Adipocyte (in vitro differentiated cells): ENCODE measurements at regions not wholly inside any gene's neighbourhood (a gene's known extent, or its start where the extent isn't known, plus 50 kb on each side); places are given as distances from the start of the nearest gene placed in this dataset.
"Not testable (repeated sequence)": the region's sequence is repeated elsewhere in the genome, so short reads cannot be mapped to it uniquely, and the experiment has no call there.

ENCODE experiments used
- DNase-seq: peaks from one replicate; pipeline ENCODE4 v3.0.0-alpha.2; 2015; ENCODE audit warnings: low read depth
- H3K27me3 ChIP-seq: replicated peaks from 2 replicates; pipeline ENCODE4 v1.7.0; 2013; ENCODE audit warnings: mild to moderate bottlenecking, low read length, moderate library complexity; ENCODE audit not compliant: control insufficient read depth, insufficient read depth
- H3K36me3 ChIP-seq: 2 replicates; pipeline ENCODE4 v1.7.0; 2013; ENCODE audit warnings: low read length, mild to moderate bottlenecking, moderate library complexity; ENCODE audit not compliant: control insufficient read depth, insufficient read depth, severe bottlenecking
- H3K4me1 ChIP-seq: 2 replicates; pipeline ENCODE4 v1.7.0; 2013; ENCODE audit warnings: mild to moderate bottlenecking, low read length, moderate library complexity; ENCODE audit not compliant: control insufficient read depth, insufficient read depth
- H3K4me3 ChIP-seq: 2 replicates; pipeline ENCODE4 v1.7.0; 2013; ENCODE audit warnings: mild to moderate bottlenecking, low read length, moderate library complexity
- H3K9ac ChIP-seq: 2 replicates; pipeline ENCODE4 v1.7.0; 2013; ENCODE audit warnings: mild to moderate bottlenecking, low read length, moderate library complexity
- H3K9me3 ChIP-seq: 2 replicates; pipeline ENCODE4 v1.7.0; 2013; ENCODE audit warnings: mild to moderate bottlenecking, low read length, moderate library complexity; ENCODE audit not compliant: control insufficient read depth

GRCh38 chr1:222385262-222385661, 162.6 kb downstream of the HHIPL2 start:
- no peaks in the 10 kb centered on the region for H3K27me3 ChIP-seq
- DNase-seq: no peak
- no peaks in the 10 kb centered on the region for H3K4me1 ChIP-seq
- no peaks in the 10 kb centered on the region for H3K36me3 ChIP-seq
- no peaks in the 10 kb centered on the region for H3K9me3 ChIP-seq
- no peak overlapping the region for H3K4me3 ChIP-seq
- no peak overlapping the region for H3K9ac ChIP-seq

GRCh38 chr1:222384531-222384930, 163.4 kb downstream of the HHIPL2 start:
- no peak overlapping the region for H3K9ac ChIP-seq
- H3K36me3 ChIP-seq: no peaks in the 10 kb centered on the region
- no peaks in the 10 kb centered on the region for H3K9me3 ChIP-seq
- no peaks in the 10 kb centered on the region for H3K27me3 ChIP-seq
- no peak overlapping the region for H3K4me3 ChIP-seq
- DNase-seq: no peak
- no peaks in the 10 kb centered on the region for H3K4me1 ChIP-seq

- Histone ChIP-seq H3K9ac (no peak overlapping the region), H3K4me1 (no peaks in the 10 kb centered on the region), H3K9me3 (no peaks in the 10 kb centered on the region), H3K27me3 (no peaks in the 10 kb centered on the region), H3K4me3 (no peak overlapping the region), H3K36me3 (no peaks in the 10 kb centered on the region)
- DNase-seq: no peak
Measured at GRCh38 chr1:222382171-222382570, 165.7 kb downstream of the HHIPL2 start.

- no peak overlapping the region for H3K9ac ChIP-seq
- no peaks in the 10 kb centered on the region for H3K4me1 ChIP-seq
- H3K4me3 ChIP-seq: no peak overlapping the region
- no peaks in the 10 kb centered on the region for H3K36me3 ChIP-seq
- no peaks in the 10 kb centered on the region for H3K27me3 ChIP-seq
- DNase-seq: no peak
- no peaks in the 10 kb centered on the region for H3K9me3 ChIP-seq
Measured at GRCh38 chr1:222377428-222378088, 170.3 kb downstream of the HHIPL2 start.

- DNase-seq, H3K9ac ChIP-seq, H3K4me3 ChIP-seq, H3K9me3 ChIP-seq, H3K27me3 ChIP-seq, H3K4me1 ChIP-seq, H3K36me3 ChIP-seq: not testable (repeated sequence)
Measured at GRCh38 chr1:222376791-222377190, 171.1 kb downstream of the HHIPL2 start.

- no peak overlapping the region for H3K9ac ChIP-seq
- H3K9me3 ChIP-seq: no peaks in the 10 kb centered on the region
- H3K4me1 ChIP-seq: peaks cover 13% of the 10 kb centered on the region
- H3K36me3 ChIP-seq: no peaks in the 10 kb centered on the region
- no peaks in the 10 kb centered on the region for H3K27me3 ChIP-seq
- no peak overlapping the region for H3K4me3 ChIP-seq
- peak; percentile 11 for DNase-seq
Measured at GRCh38 chr1:222375701-222376100, 172.2 kb downstream of the HHIPL2 start.

GRCh38 chr1:222373831-222374602, 173.9 kb downstream of the HHIPL2 start:
- no peaks in the 10 kb centered on the region for H3K36me3 ChIP-seq
- H3K9me3 ChIP-seq: no peaks in the 10 kb centered on the region
- H3K27me3 ChIP-seq: no peaks in the 10 kb centered on the region
- H3K4me1 ChIP-seq: peaks cover 17% of the 10 kb centered on the region
- H3K4me3 ChIP-seq: no peak overlapping the region
- no peak overlapping the region for H3K9ac ChIP-seq
- no peak for DNase-seq

- Histone ChIP-seq H3K36me3 (no peaks in the 10 kb centered on the region), H3K4me3 (no peak overlapping the region)
- no peak for DNase-seq
Measured at GRCh38 chr1:222373216-222373615, 174.7 kb downstream of the HHIPL2 start.

GRCh38 chr1:222372221-222372620, 175.7 kb downstream of the HHIPL2 start:
- DNase-seq: peak; percentile 31
- peaks cover 17% of the 10 kb centered on the region for H3K4me1 ChIP-seq
- H3K27me3 ChIP-seq: no peaks in the 10 kb centered on the region
- H3K9me3 ChIP-seq: no peaks in the 10 kb centered on the region
- H3K9ac ChIP-seq: no peak overlapping the region
- H3K36me3 ChIP-seq: no peaks in the 10 kb centered on the region
- H3K4me3 ChIP-seq: no peak overlapping the region

More at GRCh38 chr1:222373216-222373615, 174.7 kb downstream of the HHIPL2 start:
- no peak overlapping the region for H3K9ac ChIP-seq
- H3K27me3 ChIP-seq: no peaks in the 10 kb centered on the region
- no peaks in the 10 kb centered on the region for H3K9me3 ChIP-seq
- peaks cover 17% of the 10 kb centered on the region for H3K4me1 ChIP-seq

- no peaks in the 10 kb centered on the region for H3K36me3 ChIP-seq
- H3K9ac ChIP-seq: peak overlapping the region; percentile 8
- peaks cover 17% of the 10 kb centered on the region for H3K4me1 ChIP-seq
- DNase-seq: peak; percentile 86
- peak overlapping the region; percentile 48 for H3K4me3 ChIP-seq
- H3K27me3 ChIP-seq: no peaks in the 10 kb centered on the region
- no peaks in the 10 kb centered on the region for H3K9me3 ChIP-seq
Measured at GRCh38 chr1:222370913-222371675, 176.8 kb downstream of the HHIPL2 start.
